HEK293 (cell line): ENCODE measurements at regions not wholly inside any gene's neighbourhood (a gene's known extent, or its start where the extent isn't known, plus 50 kb on each side); places are given as distances from the start of the nearest gene placed in this dataset.

Experiments used
- CTCF ChIA-PET: fragments of 350-600 bp; formaldehyde crosslinking; extraction: SDS; loops from one replicate; lab custom pipeline; 2021; ENCODE audit warnings: antibody characterized with exemption; lab: Yijun Ruan, JAX
- POLR2A ChIA-PET: fragments of 300-600 bp; formaldehyde crosslinking; extraction: SDS; loops from one replicate; lab custom pipeline; 2020; ENCODE audit warnings: antibody characterized with exemption, inconsistent platforms; lab: Yijun Ruan, JAX
- H3K27ac ChIP-seq: fragments of 200-500 bp; sonication (Bioruptor generic); 2 replicates; pipeline ENCODE4 v1.5.1; 2014; ENCODE audit warnings: low read depth, low read length, control low read depth, inconsistent platforms; ENCODE audit errors: extremely low read depth
- H3K36me3 ChIP-seq, 2 experiments: fragments of 200-500 bp in 1 of 2; sonication (Bioruptor generic) in 1 of 2; 1 replicate in 1 of 2; 2 replicates in 1 of 2; pipeline ENCODE4 v1.5.1; 2014 to 2017; ENCODE audit warnings: inconsistent platforms in 2 of 2, low read length in 2 of 2; ENCODE audit not compliant: control insufficient read depth in 2 of 2, insufficient read depth in 1 of 2
- H3K4me1 ChIP-seq: fragments of 200-500 bp; sonication (Bioruptor generic); 2 replicates; pipeline ENCODE4 v1.5.1; 2014; ENCODE audit warnings: mild to moderate bottlenecking, low read length, inconsistent platforms; ENCODE audit not compliant: control insufficient read depth, insufficient read depth
- H3K4me3 ChIP-seq: 2 replicates; pipeline ENCODE4 v1.5.1; 2011; ENCODE audit warnings: low read depth, mild to moderate bottlenecking, control low read depth, low read length, moderate library complexity
- H3K9me3 ChIP-seq: fragments of 200-500 bp; sonication (Bioruptor generic); 2 replicates; pipeline ENCODE4 v1.5.1; 2014; ENCODE audit warnings: low read depth, low read length, inconsistent platforms; ENCODE audit not compliant: control insufficient read depth, insufficient read depth
- BCL11A ChIP-seq: fragments of 450-650 bp; formaldehyde crosslinking; IDR thresholded peaks from 2 replicates; pipeline ENCODE4 v1.5.1; 2016; ENCODE audit warnings: low read depth, missing biosample characterization, missing genetic modification characterization
- CTCF ChIP-seq: fragments of 450-650 bp; formaldehyde crosslinking; IDR thresholded peaks from 2 replicates; pipeline ENCODE4 v1.5.1; 2016; ENCODE audit warnings: missing biosample characterization, missing genetic modification characterization
- GLIS1 ChIP-seq: fragments of 450-650 bp; formaldehyde crosslinking; IDR thresholded peaks from 2 replicates; pipeline ENCODE4 v1.5.1; 2016; ENCODE audit warnings: missing biosample characterization, missing genetic modification characterization
- SALL2 ChIP-seq: fragments of 450-650 bp; formaldehyde crosslinking; IDR thresholded peaks from 2 replicates; pipeline ENCODE4 v1.5.0; 2017; ENCODE audit warnings: missing biosample characterization, mild to moderate bottlenecking, missing genetic modification characterization, borderline replicate concordance
- SP3 ChIP-seq: fragments of 450-650 bp; formaldehyde crosslinking; IDR thresholded peaks from 2 replicates; pipeline ENCODE4 v1.5.1; 2016; ENCODE audit warnings: missing biosample characterization, missing genetic modification characterization
- TRIM28 ChIP-seq: IDR thresholded peaks from 2 replicates; pipeline ENCODE4 v1.6.1; 2011; ENCODE audit warnings: low read length, control low read depth, borderline replicate concordance
- YY1 ChIP-seq: fragments of 450-650 bp; formaldehyde crosslinking; IDR thresholded peaks from 2 replicates; pipeline ENCODE4 v1.5.1; 2018; ENCODE audit warnings: missing biosample characterization, missing genetic modification characterization
- ZFP3 ChIP-seq: fragments of 450-650 bp; formaldehyde crosslinking; IDR thresholded peaks from 2 replicates; pipeline ENCODE4 v1.5.1; 2016; ENCODE audit warnings: low read depth, missing biosample characterization, missing genetic modification characterization
- ZNF350 ChIP-seq: fragments of 450-650 bp; formaldehyde crosslinking; IDR thresholded peaks from 2 replicates; pipeline ENCODE4 v1.5.0; 2017; ENCODE audit warnings: missing biosample characterization, mild to moderate bottlenecking, missing genetic modification characterization
- ZNF394 ChIP-seq: fragments of 450-650 bp; formaldehyde crosslinking; IDR thresholded peaks from 2 replicates; pipeline ENCODE4 v1.5.1; 2016; ENCODE audit warnings: missing biosample characterization, missing genetic modification characterization, mild to moderate bottlenecking, moderate library complexity, borderline replicate concordance
- ZNF544 ChIP-seq: fragments of 450-650 bp; formaldehyde crosslinking; IDR thresholded peaks from 2 replicates; pipeline ENCODE4 v1.5.0; 2017; ENCODE audit warnings: missing biosample characterization, missing genetic modification characterization
- ZNF580 ChIP-seq: fragments of 450-650 bp; formaldehyde crosslinking; IDR thresholded peaks from 2 replicates; pipeline ENCODE4 v1.5.1; 2016; ENCODE audit warnings: missing biosample characterization, missing genetic modification characterization
- ZNF626 ChIP-seq: fragments of 450-650 bp; sonication (Bioruptor Pico); formaldehyde crosslinking; IDR thresholded peaks from 2 replicates; pipeline ENCODE4 v1.5.1; 2018; ENCODE audit warnings: missing biosample characterization, missing genetic modification characterization, inconsistent platforms
- ZNF701 ChIP-seq: fragments of 450-650 bp; formaldehyde crosslinking; IDR thresholded peaks from 2 replicates; pipeline ENCODE4 v1.5.1; 2016; ENCODE audit warnings: missing biosample characterization, missing genetic modification characterization
- ZNF768 ChIP-seq: fragments of 450-650 bp; formaldehyde crosslinking; IDR thresholded peaks from 2 replicates; pipeline ENCODE4 v1.5.1; 2018; ENCODE audit warnings: missing biosample characterization, mild to moderate bottlenecking, missing genetic modification characterization
- ZNF777 ChIP-seq: fragments of 450-650 bp; formaldehyde crosslinking; IDR thresholded peaks from 2 replicates; pipeline ENCODE4 v1.5.1; 2017; ENCODE audit warnings: missing biosample characterization, missing genetic modification characterization, borderline replicate concordance
- ZXDB ChIP-seq: fragments of 450-650 bp; formaldehyde crosslinking; IDR thresholded peaks from 2 replicates; pipeline ENCODE4 v1.5.1; 2016; ENCODE audit warnings: missing biosample characterization, missing genetic modification characterization
- TF ChIP-seq, protein P1 (sequence below): fragments of 450-650 bp; formaldehyde crosslinking; IDR thresholded peaks from 2 replicates; pipeline ENCODE4 v1.5.1; 2016; ENCODE audit warnings: missing biosample characterization, missing genetic modification characterization
- TF ChIP-seq, protein P2 (sequence below): fragments of 450-650 bp; formaldehyde crosslinking; IDR thresholded peaks from 2 replicates; pipeline ENCODE4 v1.5.1; 2016; ENCODE audit warnings: missing biosample characterization, missing genetic modification characterization

DNA sequence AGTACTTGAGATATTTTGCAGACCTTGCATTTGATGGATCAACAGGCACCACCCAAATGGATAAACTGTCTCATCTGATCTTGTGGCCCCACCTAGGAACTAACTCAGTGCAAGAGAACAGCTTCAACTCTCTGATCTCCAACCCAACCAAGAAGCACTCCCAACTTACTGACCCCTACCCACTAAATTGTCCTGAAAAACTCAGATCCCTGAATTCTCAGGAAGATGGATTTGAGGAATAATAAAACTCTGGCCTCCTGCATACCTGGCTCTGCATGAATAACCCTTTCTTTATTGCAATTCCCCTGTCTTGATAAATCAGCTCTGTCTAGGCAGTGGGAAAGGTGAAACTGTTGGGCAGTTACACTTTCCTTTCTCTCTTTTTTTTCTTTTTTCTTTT lies 247.9 kb downstream of the ZPLD1 start (continued):
- TF ChIP-seq, protein P1, sequence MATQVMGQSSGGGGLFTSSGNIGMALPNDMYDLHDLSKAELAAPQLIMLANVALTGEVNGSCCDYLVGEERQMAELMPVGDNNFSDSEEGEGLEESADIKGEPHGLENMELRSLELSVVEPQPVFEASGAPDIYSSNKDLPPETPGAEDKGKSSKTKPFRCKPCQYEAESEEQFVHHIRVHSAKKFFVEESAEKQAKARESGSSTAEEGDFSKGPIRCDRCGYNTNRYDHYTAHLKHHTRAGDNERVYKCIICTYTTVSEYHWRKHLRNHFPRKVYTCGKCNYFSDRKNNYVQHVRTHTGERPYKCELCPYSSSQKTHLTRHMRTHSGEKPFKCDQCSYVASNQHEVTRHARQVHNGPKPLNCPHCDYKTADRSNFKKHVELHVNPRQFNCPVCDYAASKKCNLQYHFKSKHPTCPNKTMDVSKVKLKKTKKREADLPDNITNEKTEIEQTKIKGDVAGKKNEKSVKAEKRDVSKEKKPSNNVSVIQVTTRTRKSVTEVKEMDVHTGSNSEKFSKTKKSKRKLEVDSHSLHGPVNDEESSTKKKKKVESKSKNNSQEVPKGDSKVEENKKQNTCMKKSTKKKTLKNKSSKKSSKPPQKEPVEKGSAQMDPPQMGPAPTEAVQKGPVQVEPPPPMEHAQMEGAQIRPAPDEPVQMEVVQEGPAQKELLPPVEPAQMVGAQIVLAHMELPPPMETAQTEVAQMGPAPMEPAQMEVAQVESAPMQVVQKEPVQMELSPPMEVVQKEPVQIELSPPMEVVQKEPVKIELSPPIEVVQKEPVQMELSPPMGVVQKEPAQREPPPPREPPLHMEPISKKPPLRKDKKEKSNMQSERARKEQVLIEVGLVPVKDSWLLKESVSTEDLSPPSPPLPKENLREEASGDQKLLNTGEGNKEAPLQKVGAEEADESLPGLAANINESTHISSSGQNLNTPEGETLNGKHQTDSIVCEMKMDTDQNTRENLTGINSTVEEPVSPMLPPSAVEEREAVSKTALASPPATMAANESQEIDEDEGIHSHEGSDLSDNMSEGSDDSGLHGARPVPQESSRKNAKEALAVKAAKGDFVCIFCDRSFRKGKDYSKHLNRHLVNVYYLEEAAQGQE (tag by site-specific recombination): no peak
- no peak for TF ChIP-seq ZNF350 (tag by site-specific recombination)

DNA sequence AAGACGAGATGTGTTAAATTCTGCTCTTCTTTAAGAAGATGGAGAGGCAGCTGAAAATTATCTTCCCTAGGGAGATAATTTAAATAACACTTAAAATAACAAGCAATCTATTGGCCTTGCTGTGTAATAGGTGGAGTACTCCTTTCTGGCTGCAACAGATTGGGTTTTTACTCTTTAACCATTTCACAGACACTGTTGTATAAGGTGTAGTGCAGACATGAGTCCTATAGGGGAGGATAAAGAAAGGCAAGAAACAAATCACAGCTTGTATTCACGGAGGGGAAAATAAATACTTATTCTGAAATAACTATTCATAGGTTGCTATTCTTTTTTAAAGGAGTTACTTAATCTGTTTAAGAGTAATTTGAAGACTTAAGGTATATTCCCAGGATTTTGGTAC lies 252.0 kb downstream of the ZPLD1 start:
- CTCF ChIA-PET: interaction anchor here (3.0 kb wide), 1 partner anchor 13 kb away, joined by 12 read pairs; no protein-coding TSS in a partner anchor
- no peak overlapping the region for H3K4me3 ChIP-seq
- POLR2A ChIA-PET: no interaction called here

DNA sequence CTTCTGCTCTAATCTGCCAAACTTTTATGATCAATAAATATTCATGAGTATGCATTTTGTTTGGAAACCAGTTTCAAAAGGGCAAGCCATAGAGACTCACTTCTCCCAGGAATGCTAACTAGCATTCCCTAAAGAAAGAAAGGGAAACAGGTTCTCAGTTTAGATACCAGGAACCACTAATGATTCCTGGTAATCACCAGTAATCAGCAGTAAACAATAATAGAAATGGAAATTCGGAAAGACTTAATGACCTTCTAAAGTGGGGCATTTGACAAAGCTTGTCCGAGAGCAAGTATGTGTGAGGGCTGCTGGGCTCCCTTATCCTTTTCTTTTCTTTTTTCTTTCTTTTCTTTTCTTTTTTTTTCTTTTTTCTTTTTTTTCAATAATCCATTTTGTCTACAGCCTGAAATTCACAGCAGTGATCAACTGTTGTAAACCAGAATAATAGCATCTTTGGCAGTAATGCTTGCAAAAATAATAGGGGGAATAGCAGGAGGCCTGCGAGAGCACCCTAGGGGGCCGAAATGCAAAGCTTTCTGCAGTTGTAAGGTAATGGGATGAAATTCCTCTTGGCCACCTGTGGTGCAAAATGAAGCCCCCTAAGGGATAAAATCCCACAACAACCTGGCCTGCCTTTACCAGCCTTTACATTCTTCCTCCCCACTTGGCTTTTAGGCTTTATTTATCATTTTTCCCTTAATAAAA lies 253.2 kb downstream of the ZPLD1 start:
- ChIA-PET POLR2A (no interaction called here), CTCF (no interaction called here)
- TF ChIP-seq BCL11A (tag by site-specific recombination) (no peak), ZNF701 (no peak), ZNF544 (tag by site-specific recombination) (no peak), TRIM28 (no peak), ZXDB (tag by site-specific recombination) (no peak)
- Histone ChIP-seq H3K4me1 (no peaks in the 10 kb centered on the region), H3K36me3 (no peaks in the 10 kb centered on the region), H3K9me3 (no peaks in the 10 kb centered on the region), H3K27ac (no peak overlapping the region), H3K4me3 (no peak overlapping the region)

More for the DNA sequence above, 252.0 kb downstream of the ZPLD1 start:
- H3K36me3 ChIP-seq: no peaks in the 10 kb centered on the region
- no peak overlapping the region for H3K27ac ChIP-seq
- no peaks in the 10 kb centered on the region for H3K4me1 ChIP-seq
- no peaks in the 10 kb centered on the region for H3K9me3 ChIP-seq
- no peak for TF ChIP-seq CTCF (tag by site-specific recombination)
- no peak for TF ChIP-seq YY1 (tag by site-specific recombination)
- TF ChIP-seq SP3 (tag by site-specific recombination): no peak
- TF ChIP-seq ZNF777 (tag by site-specific recombination): no peak
- TF ChIP-seq ZNF580 (tag by site-specific recombination): no peak
- no peak for TF ChIP-seq ZNF626 (tag by site-specific recombination)
- no peak for TF ChIP-seq ZNF394
- TF ChIP-seq, protein P2, sequence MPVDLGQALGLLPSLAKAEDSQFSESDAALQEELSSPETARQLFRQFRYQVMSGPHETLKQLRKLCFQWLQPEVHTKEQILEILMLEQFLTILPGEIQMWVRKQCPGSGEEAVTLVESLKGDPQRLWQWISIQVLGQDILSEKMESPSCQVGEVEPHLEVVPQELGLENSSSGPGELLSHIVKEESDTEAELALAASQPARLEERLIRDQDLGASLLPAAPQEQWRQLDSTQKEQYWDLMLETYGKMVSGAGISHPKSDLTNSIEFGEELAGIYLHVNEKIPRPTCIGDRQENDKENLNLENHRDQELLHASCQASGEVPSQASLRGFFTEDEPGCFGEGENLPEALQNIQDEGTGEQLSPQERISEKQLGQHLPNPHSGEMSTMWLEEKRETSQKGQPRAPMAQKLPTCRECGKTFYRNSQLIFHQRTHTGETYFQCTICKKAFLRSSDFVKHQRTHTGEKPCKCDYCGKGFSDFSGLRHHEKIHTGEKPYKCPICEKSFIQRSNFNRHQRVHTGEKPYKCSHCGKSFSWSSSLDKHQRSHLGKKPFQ (tag by site-specific recombination): no peak
- TF ChIP-seq ZNF768: no peak
- no peak for TF ChIP-seq ZFP3
- TF ChIP-seq GLIS1 (tag by site-specific recombination): no peak
- no peak for TF ChIP-seq SALL2
- TF ChIP-seq, all 188 proteins: peak for 0
